GM13976 (cell line): ENCODE measurements at regions not wholly inside any gene's neighbourhood (a gene's known extent, or its start where the extent isn't known, plus 50 kb on each side); places are given as distances from the start of the nearest gene placed in this dataset.

Experiments
- DNase-seq: peaks from one replicate; pipeline ENCODE4 v3.0.0; 2012; ENCODE audit warnings: low spot score
- CTCF ChIP-seq: IDR thresholded peaks from 2 replicates; pipeline ENCODE4 v1.5.1; 2012; ENCODE audit warnings: borderline replicate concordance, mild to moderate bottlenecking; ENCODE audit not compliant: insufficient read depth; ENCODE audit errors: extremely low read depth, missing control alignments, control extremely low read depth
- in situ Hi-C: fragments of 300-500 bp; cut with MboI; formaldehyde crosslinking; loops from one replicate; pipeline ENCODE4 v1.12.0; 2022; ENCODE audit warnings: low sequenced_read_pairs, mixed read lengths, inconsistent platforms; ENCODE audit not compliant: unreplicated experiment

- in situ Hi-C loops = no loop called here
- no peak for TF ChIP-seq CTCF
- no peak for DNase-seq
These were observed 560.4 kb upstream of the MCTP2 start for GRCh38 chr15:93670931-93671330.

GRCh38 chr15:93664213-93664956, 567.0 kb upstream of the MCTP2 start:
- in situ Hi-C loops = no loop called here
- TF ChIP-seq CTCF = no peak
- no peak for DNase-seq

GRCh38 chr15:93662162-93662885, 569.0 kb upstream of the MCTP2 start:
- in situ Hi-C loops = no loop called here
- DNase-seq = no peak
- TF ChIP-seq CTCF = no peak

GRCh38 chr15:93658026-93658816, 569.2 kb upstream of the RGMA start:
- TF ChIP-seq CTCF = no peak
- in situ Hi-C loops = no loop called here
- no peak for DNase-seq

GRCh38 chr15:93656041-93656440, 567.0 kb upstream of the RGMA start:
- no peak for TF ChIP-seq CTCF
- in situ Hi-C loops = no loop called here
- no peak for DNase-seq

GRCh38 chr15:93649691-93650235, 560.8 kb upstream of the RGMA start:
- no peak for TF ChIP-seq CTCF
- in situ Hi-C loops = no loop called here
- DNase-seq = no peak
